Colonic mucosa (tissue), 4 donors: ENCODE measurements at regions not wholly inside any gene's neighbourhood (a gene's known extent, or its start where the extent isn't known, plus 50 kb on each side); places are given as distances from the start of the nearest gene placed in this dataset.

Experiments used
- DNase-seq: peaks from one replicate; pipeline ENCODE4 v3.0.0-alpha.2; 2020
- H3K27ac ChIP-seq: fragments of 200-600 bp; one replicate; pipeline ENCODE4 v1.8.0; 2021
- H3K27me3 ChIP-seq: fragments of 200-600 bp; one replicate; pipeline ENCODE4 v1.8.0; 2021
- H3K36me3 ChIP-seq: fragments of 200-600 bp; one replicate; pipeline ENCODE4 v1.8.0; 2021
- H3K4me1 ChIP-seq: fragments of 200-600 bp; one replicate; pipeline ENCODE4 v1.8.0; 2021; ENCODE audit warnings: mild to moderate bottlenecking
- H3K4me3 ChIP-seq: fragments of 200-600 bp; one replicate; pipeline ENCODE4 v1.8.0; 2021
- H3K9ac ChIP-seq, 2 donors: one replicate each; pipeline ENCODE4 v1.7.0; 2013; ENCODE audit warnings: control low read depth in 2 of 2, low read depth in 2 of 2, low read length in 2 of 2
- H3K9me3 ChIP-seq: fragments of 200-600 bp; one replicate; pipeline ENCODE4 v1.8.0; 2021
- CTCF ChIP-seq: fragments of 200-600 bp; IDR thresholded peaks from one replicate; pipeline ENCODE4 v1.8.0; 2022; ENCODE audit warnings: antibody characterized with exemption, mild to moderate bottlenecking
- intact Hi-C: fragments of 100-400 bp; cut with DNase I; formaldehyde crosslinking; loops from one replicate; pipeline ENCODE4 v1.14.1; 2022
- donor health status: healthy.
- donor health status: DM: no; HTN: no; CAD: no.
- donor health status: DM: no; HTN: no; CAD: no.

- no peaks in the 10 kb centered on the region for H3K4me1 ChIP-seq
- no peaks in the 10 kb centered on the region for H3K36me3 ChIP-seq
- H3K4me3 ChIP-seq: no peak overlapping the region
- no peaks in the 10 kb centered on the region for H3K9me3 ChIP-seq
- no peak overlapping the region for H3K27ac ChIP-seq
- no peaks in the 10 kb centered on the region for H3K27me3 ChIP-seq
- no peak for DNase-seq
- TF ChIP-seq CTCF: no peak
- intact Hi-C loops: no loop called here
- no peak overlapping the region for H3K9ac ChIP-seq
These were observed 158.1 kb downstream of the METTL4 start for GRCh38 chr18:2412996-2413751.

GRCh38 chr18:2414235-2414634 lies 157.1 kb downstream of the METTL4 start:
- H3K27me3 ChIP-seq: no peaks in the 10 kb centered on the region
- H3K9me3 ChIP-seq: no peaks in the 10 kb centered on the region
- H3K36me3 ChIP-seq: no peaks in the 10 kb centered on the region
- TF ChIP-seq CTCF: no peak
- no peak for DNase-seq
- H3K4me3 ChIP-seq: no peak overlapping the region
- no peak overlapping the region for H3K9ac ChIP-seq
- intact Hi-C loops: no loop called here
- no peak overlapping the region for H3K27ac ChIP-seq
- H3K4me1 ChIP-seq: no peaks in the 10 kb centered on the region

DNA sequence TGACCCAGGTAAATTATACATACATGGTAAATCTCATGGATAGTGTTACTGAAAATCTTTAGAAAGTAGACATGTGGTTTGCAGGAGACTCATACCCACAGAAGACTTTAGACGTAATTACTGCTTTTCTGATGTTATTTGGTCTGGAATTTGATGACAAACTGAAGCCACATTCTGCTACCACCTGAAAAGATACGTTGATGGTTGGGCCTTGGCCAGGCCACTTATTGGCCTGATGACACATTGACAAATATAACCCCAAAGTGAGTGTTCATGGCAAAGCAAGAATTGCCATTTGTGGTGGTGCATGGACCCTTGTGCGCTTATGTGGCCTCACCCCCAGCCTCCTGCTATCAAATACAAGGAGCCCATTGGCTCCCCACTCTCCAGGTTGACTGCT lies 155.6 kb downstream of the METTL4 start:
- intact Hi-C loops: no loop called here
- no peak for TF ChIP-seq CTCF
- Histone ChIP-seq H3K4me3 (no peak overlapping the region), H3K4me1 (no peaks in the 10 kb centered on the region), H3K9ac (no peak overlapping the region), H3K27ac (no peak overlapping the region), H3K9me3 (no peaks in the 10 kb centered on the region), H3K36me3 (no peaks in the 10 kb centered on the region), H3K27me3 (no peaks in the 10 kb centered on the region)
- DNase-seq: no peak

DNA sequence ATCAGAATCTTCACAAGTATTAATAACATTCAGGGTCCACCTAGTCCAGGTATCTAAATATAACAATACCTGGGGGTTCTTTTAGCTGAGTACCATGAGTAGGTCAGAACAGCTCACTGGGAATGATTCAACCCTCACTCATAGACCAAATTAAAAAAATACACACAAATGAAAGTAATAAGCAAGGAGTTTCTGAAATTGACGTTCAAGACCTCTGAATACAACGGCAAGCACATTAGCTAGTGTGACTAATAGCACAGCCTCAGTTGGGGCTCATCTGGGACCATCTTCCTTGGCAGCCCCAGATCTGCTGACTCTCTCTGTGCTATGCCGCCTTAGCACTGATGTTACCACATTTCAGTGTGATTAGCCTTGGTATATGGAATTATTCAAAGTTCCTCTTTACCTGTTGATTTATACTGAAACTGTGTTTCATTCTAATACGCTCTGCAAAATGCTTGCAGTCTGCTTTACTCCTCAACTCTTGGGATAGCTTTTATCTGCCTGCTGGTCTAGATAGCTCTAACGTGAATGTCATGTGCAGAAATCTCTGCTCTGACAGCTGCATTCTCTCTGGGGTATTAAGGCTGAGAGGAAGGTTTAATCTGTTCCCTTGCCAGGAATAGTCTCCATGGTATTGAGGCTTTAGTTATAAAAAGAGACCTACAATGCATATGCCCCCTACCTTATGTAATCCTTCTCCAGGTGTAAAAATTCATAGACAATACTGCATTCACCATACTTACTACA lies 153.3 kb downstream of the METTL4 start:
- H3K4me3 ChIP-seq: no peak overlapping the region
- no peaks in the 10 kb centered on the region for H3K4me1 ChIP-seq
- no peak for TF ChIP-seq CTCF
- H3K9ac ChIP-seq: no peak overlapping the region
- no peak for DNase-seq
- H3K27ac ChIP-seq: no peak overlapping the region
- no peaks in the 10 kb centered on the region for H3K9me3 ChIP-seq
- intact Hi-C loops: no loop called here
- no peaks in the 10 kb centered on the region for H3K36me3 ChIP-seq
- no peaks in the 10 kb centered on the region for H3K27me3 ChIP-seq

DNA sequence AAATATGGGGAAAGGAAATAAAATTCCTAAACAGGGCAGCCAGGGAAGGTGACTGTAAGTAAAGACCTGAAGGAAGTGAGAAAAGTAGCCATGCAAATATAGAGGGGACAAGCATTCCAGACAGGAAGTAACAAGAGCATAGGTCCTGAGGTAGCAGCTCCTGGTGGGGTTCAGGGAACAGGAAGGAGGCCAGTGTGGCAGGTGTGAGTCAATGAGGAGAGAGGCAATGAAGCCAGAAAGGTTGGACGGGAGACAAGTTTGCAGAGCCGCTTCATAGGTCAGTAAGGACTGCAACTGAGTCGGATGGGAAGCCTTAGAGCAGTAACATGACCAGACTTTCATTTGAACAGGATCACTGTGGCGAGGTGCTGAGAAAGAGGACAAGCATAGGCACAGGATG lies 150.9 kb downstream of the METTL4 start:
- no peak for DNase-seq
- no peak for TF ChIP-seq CTCF
- H3K4me3 ChIP-seq: no peak overlapping the region
- H3K4me1 ChIP-seq: no peaks in the 10 kb centered on the region
- H3K27me3 ChIP-seq: no peaks in the 10 kb centered on the region
- intact Hi-C loops: no loop called here
- no peak overlapping the region for H3K27ac ChIP-seq
- no peaks in the 10 kb centered on the region for H3K9me3 ChIP-seq
- no peak overlapping the region for H3K9ac ChIP-seq
- no peaks in the 10 kb centered on the region for H3K36me3 ChIP-seq
